Prostate gland (tissue), 2 donors: ENCODE measurements at regions not wholly inside any gene's neighbourhood (a gene's known extent, or its start where the extent isn't known, plus 50 kb on each side); places are given as distances from the start of the nearest gene placed in this dataset.

Experiments
- DNase-seq: peaks from one replicate; pipeline ENCODE4 v3.0.0-alpha.2; 2019; ENCODE audit warnings: low spot score
- H3K27ac ChIP-seq, 2 donors: fragments of 200-600 bp; sonication (generic); 2 replicates each; pipeline ENCODE4 v1.5.1; 2017 to 2019
- H3K27me3 ChIP-seq: fragments of 200-600 bp; sonication (generic); replicated peaks from 2 replicates; pipeline ENCODE4 v1.5.1; 2019; ENCODE audit not compliant: insufficient read depth
- H3K36me3 ChIP-seq, 2 donors: fragments of 200-600 bp; sonication (generic); 1 replicate in 1 of 2; 2 replicates in 1 of 2; pipeline versions ENCODE4 v1.5.1 to v1.8.1; 2017 to 2019
- H3K4me1 ChIP-seq: fragments of 200-600 bp; sonication (generic); replicated peaks from 2 replicates; pipeline ENCODE4 v1.5.1; 2019
- H3K4me3 ChIP-seq, 2 donors: fragments of 200-600 bp; sonication (generic); 2 replicates each; pipeline ENCODE4 v1.5.1; 2017 to 2019
- H3K9me3 ChIP-seq: fragments of 200-600 bp; sonication (generic); 2 replicates; pipeline ENCODE4 v1.5.1; 2017
- CTCF ChIP-seq, 4 experiments: fragments of 200-600 bp in 2 of 4; fragments of 450-650 bp in 2 of 4; sonication (generic) in 2 of 4; IDR thresholded peaks; 1 replicate in 3 of 4; 2 replicates in 1 of 4; pipeline ENCODE4 v1.5.1; 2016 to 2019; ENCODE audit warnings: antibody characterized with exemption in 4 of 4, mild to moderate bottlenecking in 2 of 4, moderate library complexity in 2 of 4
- POLR2A ChIP-seq: fragments of 450-650 bp; IDR thresholded peaks from one replicate; pipeline ENCODE4 v1.6.1; 2016; ENCODE audit warnings: antibody characterized with exemption, mild to moderate bottlenecking
- POLR2AphosphoS5 ChIP-seq: sonication (generic); formaldehyde crosslinking; IDR thresholded peaks from one replicate; pipeline ENCODE4 v1.6.1; 2017; ENCODE audit warnings: antibody characterized with exemption
- WGBS: methylation state at CpG from one replicate; pipeline ENCODE4 v1.1.5; 2018; 5-methylcytosine and 5-hydroxymethylcytosine counted together
- intact Hi-C: fragments of 100-400 bp; cut with DNase I; formaldehyde crosslinking; loops from one replicate; pipeline ENCODE4 v1.14.2; 2022

- Histone ChIP-seq H3K27ac (no peak overlapping the region), H3K4me1 (no peaks in the 10 kb centered on the region), H3K4me3 (no peak overlapping the region), H3K9me3 (no peaks in the 10 kb centered on the region), H3K27me3 (no peaks in the 10 kb centered on the region), H3K36me3 (no peaks in the 10 kb centered on the region)
- no peak for DNase-seq
- TF ChIP-seq POLR2A (no peak), POLR2AphosphoS5 (no peak), CTCF (IDR thresholded peaks at IDR 0.05) (no peak)
- WGBS = 66% methylated on average over 3 of the region's 3 CpGs
- intact Hi-C loops = no loop called here
Measured at GRCh38 chr18:41266616-41267015, 688.4 kb upstream of the PIK3C3 start.

- TF ChIP-seq POLR2A (no peak), CTCF (IDR thresholded peaks at IDR 0.05) (no peak), POLR2AphosphoS5 (no peak)
- H3K9me3 ChIP-seq = no peaks in the 10 kb centered on the region
- no peaks in the 10 kb centered on the region for H3K4me1 ChIP-seq
- no peaks in the 10 kb centered on the region for H3K36me3 ChIP-seq
- no peak overlapping the region for H3K4me3 ChIP-seq
- H3K27ac ChIP-seq = no peak overlapping the region
- WGBS = 81% methylated on average over 5 of the region's 5 CpGs
- DNase-seq = no peak
- no peaks in the 10 kb centered on the region for H3K27me3 ChIP-seq
- intact Hi-C loops = no loop called here
Measured at GRCh38 chr18:41266204-41266603, 688.8 kb upstream of the PIK3C3 start.

- intact Hi-C loops = no loop called here
- no peak for DNase-seq
- Histone ChIP-seq H3K27me3 (no peaks in the 10 kb centered on the region), H3K4me1 (no peaks in the 10 kb centered on the region), H3K4me3 (no peak overlapping the region), H3K36me3 (no peaks in the 10 kb centered on the region), H3K27ac (no peak overlapping the region), H3K9me3 (no peaks in the 10 kb centered on the region)
- TF ChIP-seq POLR2AphosphoS5 (no peak), POLR2A (no peak), CTCF (IDR thresholded peaks at IDR 0.05) (no peak)
- 20% methylated on average over 2 of the region's 2 CpGs for WGBS
Measured at GRCh38 chr18:41265047-41265446, 690.0 kb upstream of the PIK3C3 start.

GRCh38 chr18:41263956-41264355 lies 691.1 kb upstream of the PIK3C3 start:
- Histone ChIP-seq H3K4me1 (no peaks in the 10 kb centered on the region), H3K27me3 (no peaks in the 10 kb centered on the region), H3K4me3 (no peak overlapping the region), H3K36me3 (no peaks in the 10 kb centered on the region), H3K27ac (no peak overlapping the region), H3K9me3 (no peaks in the 10 kb centered on the region)
- intact Hi-C loops = no loop called here
- 58% methylated on average over 1 of the region's 1 CpG for WGBS
- TF ChIP-seq POLR2A (no peak), CTCF (IDR thresholded peaks at IDR 0.05) (no peak), POLR2AphosphoS5 (no peak)
- no peak for DNase-seq

GRCh38 chr18:41262688-41263087 lies 692.3 kb upstream of the PIK3C3 start:
- Histone ChIP-seq H3K36me3 (no peaks in the 10 kb centered on the region), H3K27me3 (no peaks in the 10 kb centered on the region), H3K4me1 (no peaks in the 10 kb centered on the region), H3K27ac (no peak overlapping the region), H3K9me3 (no peaks in the 10 kb centered on the region), H3K4me3 (no peak overlapping the region)
- WGBS = 90% methylated on average over 6 of the region's 6 CpGs
- DNase-seq = no peak
- intact Hi-C loops = no loop called here
- TF ChIP-seq POLR2AphosphoS5 = no peak
- no peak for TF ChIP-seq CTCF (IDR thresholded peaks at IDR 0.05)
- no peak for TF ChIP-seq POLR2A
